ENCODE measurements at regions not wholly inside any gene's neighbourhood (a gene's known extent, or its start where the extent isn't known, plus 50 kb on each side); places are given as distances from the start of the nearest gene placed in this dataset.

DNA sequence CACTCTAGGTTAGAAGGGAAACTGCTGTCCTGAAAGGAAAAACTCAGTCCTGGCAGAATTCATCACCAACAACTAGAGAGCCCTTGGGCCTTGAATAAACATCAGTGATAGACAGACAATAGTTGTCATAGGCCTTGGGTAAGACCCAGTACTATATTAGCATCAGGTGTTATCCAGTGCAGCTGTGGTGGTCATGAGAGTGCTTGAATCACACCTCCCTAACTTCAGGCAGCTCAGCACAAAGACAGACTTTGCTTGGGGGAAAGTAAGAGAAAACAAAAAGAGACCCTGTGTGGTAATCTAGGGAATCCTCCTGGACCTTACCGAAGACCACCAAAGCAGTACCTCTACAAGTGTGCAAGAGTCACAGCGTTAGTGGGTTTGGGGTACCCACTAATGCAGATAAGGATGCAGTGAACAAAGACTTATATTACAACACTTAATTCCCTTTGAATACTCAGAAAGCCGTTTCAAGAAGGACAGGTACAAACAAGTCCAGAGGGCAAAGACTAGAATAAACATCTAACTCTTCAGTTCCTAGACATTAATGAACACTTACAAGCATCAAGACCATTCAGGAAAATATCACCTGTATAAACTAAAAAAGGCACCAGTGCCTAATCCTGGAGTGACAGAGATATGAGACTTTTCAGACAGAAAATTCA lies 332.3 kb upstream of the EPHA3 start:
- Histone ChIP-seq H3K9me3 (ENCODE audit: control insufficient read depth, low read length) (no peaks in the 10 kb centered on the region), H3K4me3 (ENCODE audit: extremely low read depth, insufficient read depth, low read length, poor library complexity, severe bottlenecking) (no peak overlapping the region), H3K36me3 (ENCODE audit: control insufficient read depth, insufficient read depth, low read length) (no peaks in the 10 kb centered on the region), H3K4me1 (ENCODE audit: control insufficient read depth, insufficient read depth, low read length, poor library complexity, severe bottlenecking) (no peaks in the 10 kb centered on the region), H3K27ac (ENCODE audit: low read depth, low read length, severe bottlenecking) (no peak overlapping the region)
- WGBS, 2 experiments (ENCODE audit: insufficient coverage in 2 of 2) = 92% methylated on average over 2 of the region's 3 CpGs; no CpG with 5 or more reads in 1 of the 2 experiments

GRCh38 chr3:88779482-88779881 lies 327.9 kb upstream of the EPHA3 start:
- WGBS, 2 experiments (ENCODE audit: insufficient coverage in 2 of 2) = no CpG with 5 or more reads among the region's 1 CpG
- H3K9me3 ChIP-seq (ENCODE audit: control insufficient read depth, low read length) = no peaks in the 10 kb centered on the region
- no peak overlapping the region for H3K4me3 ChIP-seq (ENCODE audit: extremely low read depth, insufficient read depth, low read length, poor library complexity, severe bottlenecking)
- no peak overlapping the region for H3K27ac ChIP-seq (ENCODE audit: low read depth, low read length, severe bottlenecking)
- H3K36me3 ChIP-seq (ENCODE audit: control insufficient read depth, insufficient read depth, low read length) = no peaks in the 10 kb centered on the region
- H3K4me1 ChIP-seq (ENCODE audit: control insufficient read depth, insufficient read depth, low read length, poor library complexity, severe bottlenecking) = no peaks in the 10 kb centered on the region

DNA sequence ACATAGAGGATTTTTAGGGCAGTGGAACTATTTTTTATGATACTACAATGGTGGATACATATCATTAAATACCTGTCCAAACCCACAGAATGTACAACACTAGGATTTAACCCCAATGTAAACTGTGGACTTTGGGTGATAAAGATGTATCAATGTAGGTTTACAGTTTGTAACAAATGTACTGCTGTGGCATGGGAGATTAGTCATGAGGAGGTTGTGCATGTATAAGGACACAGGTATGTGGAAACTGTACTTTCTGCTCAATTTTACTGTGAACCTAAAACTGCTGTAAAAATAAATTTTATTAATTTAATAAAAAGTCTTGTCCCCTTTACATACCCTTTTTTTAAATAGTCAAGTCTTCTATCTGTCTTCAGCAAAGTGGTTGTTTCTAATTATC lies 322.5 kb upstream of the EPHA3 start:
- Histone ChIP-seq H3K9me3 (ENCODE audit: control insufficient read depth, low read length) (no peaks in the 10 kb centered on the region), H3K27ac (ENCODE audit: low read depth, low read length, severe bottlenecking) (no peak overlapping the region), H3K4me1 (ENCODE audit: control insufficient read depth, insufficient read depth, low read length, poor library complexity, severe bottlenecking) (no peaks in the 10 kb centered on the region), H3K4me3 (ENCODE audit: extremely low read depth, insufficient read depth, low read length, poor library complexity, severe bottlenecking) (no peak overlapping the region), H3K36me3 (ENCODE audit: control insufficient read depth, insufficient read depth, low read length) (no peaks in the 10 kb centered on the region)

- Histone ChIP-seq H3K9me3 (ENCODE audit: control insufficient read depth, low read length) (no peaks in the 10 kb centered on the region), H3K4me3 (ENCODE audit: extremely low read depth, insufficient read depth, low read length, poor library complexity, severe bottlenecking) (no peak overlapping the region), H3K27ac (ENCODE audit: low read depth, low read length, severe bottlenecking) (no peak overlapping the region), H3K36me3 (ENCODE audit: control insufficient read depth, insufficient read depth, low read length) (no peaks in the 10 kb centered on the region), H3K4me1 (ENCODE audit: control insufficient read depth, insufficient read depth, low read length, poor library complexity, severe bottlenecking) (no peaks in the 10 kb centered on the region)
Measured at GRCh38 chr3:88785841-88786240, 321.6 kb upstream of the EPHA3 start.

DNA sequence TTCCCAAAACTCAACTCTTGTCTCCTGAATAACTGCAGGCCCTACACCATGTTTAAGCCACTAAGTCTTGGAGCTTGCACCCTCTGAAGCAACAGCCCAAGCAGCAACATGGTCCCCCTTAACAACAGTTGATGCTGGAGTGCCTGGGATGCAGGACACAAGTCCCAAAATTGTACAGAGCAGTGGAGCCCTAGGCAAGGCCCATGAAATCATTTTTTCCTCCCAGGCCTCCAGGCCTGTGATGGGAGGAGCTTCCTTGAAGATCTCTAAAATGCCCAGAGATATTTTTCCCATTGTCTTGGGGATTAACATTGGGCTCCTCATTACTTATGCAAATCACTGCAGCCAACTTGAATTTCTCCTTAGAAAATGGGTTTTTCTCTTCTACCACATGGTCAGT lies 311.9 kb upstream of the EPHA3 start:
- Histone ChIP-seq H3K36me3 (ENCODE audit: control insufficient read depth, insufficient read depth, low read length) (no peaks in the 10 kb centered on the region), H3K9me3 (ENCODE audit: control insufficient read depth, low read length) (peaks cover 23% of the 10 kb centered on the region), H3K27ac (ENCODE audit: low read depth, low read length, severe bottlenecking) (no peak overlapping the region), H3K4me1 (ENCODE audit: control insufficient read depth, insufficient read depth, low read length, poor library complexity, severe bottlenecking) (no peaks in the 10 kb centered on the region), H3K4me3 (ENCODE audit: extremely low read depth, insufficient read depth, low read length, poor library complexity, severe bottlenecking) (no peak overlapping the region)

DNA sequence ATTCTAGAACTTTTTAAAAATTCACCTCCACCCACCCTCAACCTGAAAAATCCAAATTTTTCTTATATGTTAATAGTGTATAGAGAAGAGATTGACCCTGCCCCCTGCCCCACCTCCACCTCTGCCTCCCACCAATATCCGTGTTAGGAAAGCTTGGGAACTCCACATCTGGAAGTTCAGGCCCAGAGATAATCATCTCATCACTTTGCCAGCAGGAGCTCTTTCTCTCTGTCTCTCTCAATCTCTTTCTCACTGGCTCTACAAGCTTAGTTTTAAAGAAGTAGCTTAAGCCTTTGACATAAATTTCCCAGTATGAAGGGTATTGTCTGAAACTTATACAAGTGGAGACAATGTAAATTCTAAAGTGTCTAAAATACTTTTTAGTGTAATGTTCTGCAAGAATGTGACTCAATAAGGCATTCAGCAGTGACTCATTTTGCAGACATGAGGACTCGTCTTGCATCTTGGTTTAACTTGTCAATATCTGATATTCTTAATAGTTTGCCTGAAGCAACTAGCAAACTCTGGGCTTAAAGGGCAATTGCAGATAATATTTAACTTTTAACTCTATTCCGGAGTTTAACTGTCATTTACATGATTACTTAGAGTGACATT lies 299.8 kb upstream of the EPHA3 start:
- Histone ChIP-seq H3K36me3 (ENCODE audit: control insufficient read depth, insufficient read depth, low read length) (no peaks in the 10 kb centered on the region), H3K9me3 (ENCODE audit: control insufficient read depth, low read length) (no peaks in the 10 kb centered on the region), H3K4me1 (ENCODE audit: control insufficient read depth, insufficient read depth, low read length, poor library complexity, severe bottlenecking) (peaks cover 5% of the 10 kb centered on the region), H3K4me3 (ENCODE audit: extremely low read depth, insufficient read depth, low read length, poor library complexity, severe bottlenecking) (no peak overlapping the region), H3K27ac (ENCODE audit: low read depth, low read length, severe bottlenecking) (peak overlapping the region; percentile 68)
- WGBS, 2 experiments (ENCODE audit: insufficient coverage in 2 of 2) = 13 to 14% methylated on average over 1 of the region's 3 CpGs

GRCh38 chr3:88809993-88810392 lies 297.4 kb upstream of the EPHA3 start:
- no peak overlapping the region for H3K4me3 ChIP-seq (ENCODE audit: extremely low read depth, insufficient read depth, low read length, poor library complexity, severe bottlenecking)

GRCh38 chr3:88810455-88810854 lies 297.0 kb upstream of the EPHA3 start:
- Histone ChIP-seq H3K36me3 (ENCODE audit: control insufficient read depth, insufficient read depth, low read length) (no peaks in the 10 kb centered on the region), H3K4me1 (ENCODE audit: control insufficient read depth, insufficient read depth, low read length, poor library complexity, severe bottlenecking) (peaks cover 5% of the 10 kb centered on the region), H3K27ac (ENCODE audit: low read depth, low read length, severe bottlenecking) (peak overlapping the region; percentile 19), H3K9me3 (ENCODE audit: control insufficient read depth, low read length) (no peaks in the 10 kb centered on the region), H3K4me3 (ENCODE audit: extremely low read depth, insufficient read depth, low read length, poor library complexity, severe bottlenecking) (no peak overlapping the region)
- 64 to 67% methylated on average over 3 to 4 of the region's 4 CpGs for WGBS, 2 experiments (ENCODE audit: insufficient coverage in 2 of 2)

More at GRCh38 chr3:88809993-88810392, 297.4 kb upstream of the EPHA3 start:
- Histone ChIP-seq H3K27ac (ENCODE audit: low read depth, low read length, severe bottlenecking) (peak overlapping the region; percentile 16), H3K36me3 (ENCODE audit: control insufficient read depth, insufficient read depth, low read length) (no peaks in the 10 kb centered on the region), H3K4me1 (ENCODE audit: control insufficient read depth, insufficient read depth, low read length, poor library complexity, severe bottlenecking) (peaks cover 5% of the 10 kb centered on the region), H3K9me3 (ENCODE audit: control insufficient read depth, low read length) (no peaks in the 10 kb centered on the region)
- WGBS, 2 experiments (ENCODE audit: insufficient coverage in 2 of 2) = no CpG with 5 or more reads among the region's 2 CpGs

- H3K36me3 ChIP-seq (ENCODE audit: control insufficient read depth, insufficient read depth, low read length) = no peaks in the 10 kb centered on the region
- H3K4me3 ChIP-seq (ENCODE audit: extremely low read depth, insufficient read depth, low read length, poor library complexity, severe bottlenecking) = no peak overlapping the region
- no peaks in the 10 kb centered on the region for H3K9me3 ChIP-seq (ENCODE audit: control insufficient read depth, low read length)
- H3K27ac ChIP-seq (ENCODE audit: low read depth, low read length, severe bottlenecking) = no peak overlapping the region
- 88 to 100% methylated on average over 2 of the region's 3 CpGs for WGBS, 2 experiments (ENCODE audit: insufficient coverage in 2 of 2)
- H3K4me1 ChIP-seq (ENCODE audit: control insufficient read depth, insufficient read depth, low read length, poor library complexity, severe bottlenecking) = peaks cover 5% of the 10 kb centered on the region
Measured at GRCh38 chr3:88811096-88811495, 296.3 kb upstream of the EPHA3 start.

DNA sequence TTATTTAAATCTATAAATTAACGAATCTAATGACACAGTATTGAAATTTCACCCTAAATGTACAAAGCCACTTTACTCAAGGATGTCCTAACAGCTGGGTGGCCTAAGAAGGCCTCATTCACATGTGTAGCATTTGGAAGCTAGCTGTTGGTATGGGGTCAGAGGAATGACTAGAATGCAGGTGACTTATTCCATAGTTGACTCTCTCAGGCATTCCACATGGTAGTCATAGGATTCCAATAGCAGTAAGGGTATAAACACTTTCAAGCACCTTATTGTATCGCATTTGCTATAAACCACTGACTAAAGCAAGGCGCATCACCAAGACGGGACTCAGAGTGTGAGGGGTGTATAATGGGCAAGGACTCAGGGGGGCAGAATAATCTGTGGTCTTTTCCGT lies 294.8 kb upstream of the EPHA3 start:
- whole genome bisulfite sequencing, 2 experiments (ENCODE audit: insufficient coverage in 2 of 2) = 93% methylated on average over 3 of the region's 5 CpGs; no CpG with 5 or more reads in 1 of the 2 experiments
- H3K4me3 ChIP-seq (ENCODE audit: extremely low read depth, insufficient read depth, low read length, poor library complexity, severe bottlenecking) = no peak overlapping the region
- no peak overlapping the region for H3K27ac ChIP-seq (ENCODE audit: low read depth, low read length, severe bottlenecking)
- H3K36me3 ChIP-seq (ENCODE audit: control insufficient read depth, insufficient read depth, low read length) = no peaks in the 10 kb centered on the region
- peaks cover 5% of the 10 kb centered on the region for H3K4me1 ChIP-seq (ENCODE audit: control insufficient read depth, insufficient read depth, low read length, poor library complexity, severe bottlenecking)
- no peaks in the 10 kb centered on the region for H3K9me3 ChIP-seq (ENCODE audit: control insufficient read depth, low read length)

DNA sequence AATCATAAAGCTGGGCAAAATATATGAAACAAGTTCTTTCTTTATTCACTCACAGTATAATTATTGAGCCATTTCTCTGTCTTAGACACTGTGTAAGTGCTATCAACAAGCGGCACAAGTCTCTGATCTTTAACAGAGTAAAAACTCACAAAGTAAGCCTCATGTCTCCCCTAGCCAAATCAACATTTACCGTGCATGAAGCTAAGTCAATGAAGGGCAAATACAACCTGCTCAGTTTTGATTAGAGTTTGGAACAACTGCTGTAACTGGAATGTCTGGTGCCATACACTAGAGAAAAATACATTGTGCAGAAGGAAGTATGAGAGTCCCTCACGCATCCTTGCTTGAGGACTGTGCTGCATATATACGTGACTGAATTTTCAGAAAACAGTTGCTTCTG lies 291.0 kb upstream of the EPHA3 start:
- no peak overlapping the region for H3K27ac ChIP-seq (ENCODE audit: low read depth, low read length, severe bottlenecking)
- 87 to 92% methylated on average over 4 of the region's 4 CpGs for WGBS, 2 experiments (ENCODE audit: insufficient coverage in 2 of 2)
- H3K9me3 ChIP-seq (ENCODE audit: control insufficient read depth, low read length) = no peaks in the 10 kb centered on the region
- H3K4me3 ChIP-seq (ENCODE audit: extremely low read depth, insufficient read depth, low read length, poor library complexity, severe bottlenecking) = no peak overlapping the region
- H3K36me3 ChIP-seq (ENCODE audit: control insufficient read depth, insufficient read depth, low read length) = no peaks in the 10 kb centered on the region
- H3K4me1 ChIP-seq (ENCODE audit: control insufficient read depth, insufficient read depth, low read length, poor library complexity, severe bottlenecking) = no peaks in the 10 kb centered on the region
